Muscle layer of colon (tissue), 2 donors: ENCODE measurements at regions not wholly inside any gene's neighbourhood (a gene's known extent, or its start where the extent isn't known, plus 50 kb on each side); places are given as distances from the start of the nearest gene placed in this dataset.
"Not testable (repeated sequence)": the region's sequence is repeated elsewhere in the genome, so short reads cannot be mapped to it uniquely, and the experiment has no call there.

Source experiments
- H3K27ac ChIP-seq: one replicate; pipeline ENCODE4 v1.7.0; 2013; ENCODE audit warnings: low read depth, mild to moderate bottlenecking, low read length, moderate library complexity
- H3K27me3 ChIP-seq, 2 donors: one replicate each; pipeline ENCODE4 v1.7.0; 2013; ENCODE audit warnings: low read length in 2 of 2, mild to moderate bottlenecking in 2 of 2; ENCODE audit not compliant: insufficient read depth in 2 of 2, control insufficient read depth in 1 of 2
- H3K36me3 ChIP-seq: one replicate; pipeline ENCODE4 v1.7.0; 2013; ENCODE audit warnings: mild to moderate bottlenecking, low read length; ENCODE audit not compliant: insufficient read depth
- H3K4me1 ChIP-seq: one replicate; pipeline ENCODE4 v1.7.0; 2013; ENCODE audit warnings: mild to moderate bottlenecking, low read length; ENCODE audit not compliant: insufficient read depth
- H3K4me3 ChIP-seq, 2 donors: one replicate each; pipeline ENCODE4 v1.7.0; 2013; ENCODE audit warnings: low read length in 2 of 2, low read depth in 1 of 2, mild to moderate bottlenecking in 1 of 2, moderate library complexity in 1 of 2
- H3K9ac ChIP-seq: one replicate; pipeline ENCODE4 v1.7.0; 2013; ENCODE audit warnings: low read length
- H3K9me3 ChIP-seq: one replicate; pipeline ENCODE4 v1.7.0; 2013; ENCODE audit warnings: mild to moderate bottlenecking, low read length
- donor health status: abdominal sarcoma.
- donor health status: Adenocarcinoma of cecum.

- Histone ChIP-seq H3K27me3 (no peaks in the 10 kb centered on the region), H3K27ac (no peak overlapping the region), H3K36me3 (no peaks in the 10 kb centered on the region), H3K4me3 (no peak overlapping the region), H3K4me1 (no peaks in the 10 kb centered on the region), H3K9ac (no peak overlapping the region), H3K9me3 (no peaks in the 10 kb centered on the region)
These were observed 256.3 kb upstream of the C9orf72 start for GRCh38 chr9:27829621-27830020.

GRCh38 chr9:27832108-27832507 is 258.8 kb upstream of the C9orf72 start:
- not testable (repeated sequence) for H3K9me3 ChIP-seq, H3K36me3 ChIP-seq, H3K9ac ChIP-seq, H3K4me3 ChIP-seq, H3K27me3 ChIP-seq, H3K27ac ChIP-seq, H3K4me1 ChIP-seq

- H3K4me3 ChIP-seq, result no peak overlapping the region
- no peaks in the 10 kb centered on the region for H3K27me3 ChIP-seq
- H3K27ac ChIP-seq, result no peak overlapping the region
- H3K9me3 ChIP-seq, result no peaks in the 10 kb centered on the region
- H3K9ac ChIP-seq, result no peak overlapping the region
- H3K4me1 ChIP-seq, result no peaks in the 10 kb centered on the region
- no peaks in the 10 kb centered on the region for H3K36me3 ChIP-seq
These were observed 262.0 kb upstream of the C9orf72 start for GRCh38 chr9:27835286-27835685.

GRCh38 chr9:27835746-27836145 is 262.5 kb upstream of the C9orf72 start:
- Histone ChIP-seq H3K4me1 (no peaks in the 10 kb centered on the region), H3K9ac (no peak overlapping the region), H3K36me3 (no peaks in the 10 kb centered on the region), H3K27ac (no peak overlapping the region), H3K4me3 (no peak overlapping the region), H3K9me3 (no peaks in the 10 kb centered on the region), H3K27me3 (no peaks in the 10 kb centered on the region)

GRCh38 chr9:27836661-27837401 is 263.6 kb upstream of the C9orf72 start:
- Histone ChIP-seq H3K36me3 (no peaks in the 10 kb centered on the region), H3K9me3 (no peaks in the 10 kb centered on the region), H3K9ac (no peak overlapping the region), H3K4me3 (no peak overlapping the region), H3K27ac (no peak overlapping the region), H3K27me3 (no peaks in the 10 kb centered on the region), H3K4me1 (no peaks in the 10 kb centered on the region)

- Histone ChIP-seq H3K4me1 (no peaks in the 10 kb centered on the region), H3K27me3 (no peaks in the 10 kb centered on the region), H3K4me3 (no peak overlapping the region), H3K9ac (no peak overlapping the region), H3K9me3 (no peaks in the 10 kb centered on the region), H3K36me3 (no peaks in the 10 kb centered on the region), H3K27ac (no peak overlapping the region)
These were observed 265.6 kb upstream of the C9orf72 start for GRCh38 chr9:27838876-27839275.

- not testable (repeated sequence) for H3K4me3 ChIP-seq, H3K36me3 ChIP-seq, H3K9ac ChIP-seq, H3K4me1 ChIP-seq, H3K27ac ChIP-seq, H3K27me3 ChIP-seq, H3K9me3 ChIP-seq
These were observed 266.5 kb upstream of the C9orf72 start for GRCh38 chr9:27839767-27840166.

- Histone ChIP-seq H3K9me3 (no peaks in the 10 kb centered on the region), H3K36me3 (no peaks in the 10 kb centered on the region), H3K27me3 (no peaks in the 10 kb centered on the region), H3K4me1 (no peaks in the 10 kb centered on the region), H3K4me3 (no peak overlapping the region), H3K27ac (no peak overlapping the region), H3K9ac (no peak overlapping the region)
These were observed 271.5 kb upstream of the C9orf72 start for GRCh38 chr9:27844797-27845196.

- Histone ChIP-seq H3K9me3 (no peaks in the 10 kb centered on the region), H3K27ac (no peak overlapping the region), H3K4me3 (no peak overlapping the region), H3K27me3 (no peaks in the 10 kb centered on the region), H3K4me1 (no peaks in the 10 kb centered on the region), H3K36me3 (no peaks in the 10 kb centered on the region), H3K9ac (no peak overlapping the region)
These were observed 274.1 kb upstream of the C9orf72 start for GRCh38 chr9:27847380-27847779.

GRCh38 chr9:27847818-27848217 is 274.5 kb upstream of the C9orf72 start:
- no peak overlapping the region for H3K9ac ChIP-seq
- no peaks in the 10 kb centered on the region for H3K36me3 ChIP-seq
- no peaks in the 10 kb centered on the region for H3K27me3 ChIP-seq
- H3K27ac ChIP-seq, result no peak overlapping the region
- no peak overlapping the region for H3K4me3 ChIP-seq
- no peaks in the 10 kb centered on the region for H3K4me1 ChIP-seq
- H3K9me3 ChIP-seq, result no peaks in the 10 kb centered on the region

- no peaks in the 10 kb centered on the region for H3K4me1 ChIP-seq
- no peaks in the 10 kb centered on the region for H3K36me3 ChIP-seq
- H3K9ac ChIP-seq, result no peak overlapping the region
- no peaks in the 10 kb centered on the region for H3K27me3 ChIP-seq
- H3K27ac ChIP-seq, result no peak overlapping the region
- H3K4me3 ChIP-seq, result no peak overlapping the region
- no peaks in the 10 kb centered on the region for H3K9me3 ChIP-seq
These were observed 275.0 kb upstream of the C9orf72 start for GRCh38 chr9:27848315-27848714.

GRCh38 chr9:27851858-27852257 is 278.6 kb upstream of the C9orf72 start:
- Histone ChIP-seq H3K9ac (no peak overlapping the region), H3K27ac (no peak overlapping the region), H3K4me1 (no peaks in the 10 kb centered on the region), H3K4me3 (no peak overlapping the region), H3K9me3 (no peaks in the 10 kb centered on the region), H3K36me3 (no peaks in the 10 kb centered on the region), H3K27me3 (no peaks in the 10 kb centered on the region)
